Keratinocyte (primary cell): ENCODE measurements at regions not wholly inside any gene's neighbourhood (a gene's known extent, or its start where the extent isn't known, plus 50 kb on each side); places are given as distances from the start of the nearest gene placed in this dataset.

Source experiments
- DNase-seq: peaks from one replicate; pipeline ENCODE4 v3.0.0-alpha.2; 2011; ENCODE audit warnings: low read depth, missing footprints, low spot score
- FAIRE-seq: peaks from 2 replicates; lab custom pipeline; 2011; peaks lifted over from hg19 to GRCh38; lab: Jason Lieb, UNC
- H2AFZ ChIP-seq: 2 replicates; pipeline ENCODE4 v1.6.0; 2012; ENCODE audit warnings: low read length, control low read depth, inconsistent platforms; ENCODE audit not compliant: control insufficient read depth
- H3K27ac ChIP-seq: 2 replicates; pipeline ENCODE4 v1.5.1; 2011; ENCODE audit warnings: low read length; ENCODE audit not compliant: control insufficient read depth, insufficient read depth
- H3K27me3 ChIP-seq: 3 replicates; pipeline ENCODE4 v1.6.0; 2011; ENCODE audit warnings: low read length; ENCODE audit not compliant: control insufficient read depth, insufficient read depth; ENCODE audit errors: extremely low read depth
- H3K36me3 ChIP-seq, 2 experiments: 2 replicates in 1 of 2; 3 replicates in 1 of 2; pipeline ENCODE4 v1.5.1; 2011; ENCODE audit warnings: low read length in 2 of 2, mild to moderate bottlenecking in 1 of 2; ENCODE audit not compliant: control insufficient read depth in 2 of 2, insufficient read depth in 2 of 2; ENCODE audit errors: extremely low read depth in 1 of 2
- H3K4me1 ChIP-seq: 3 replicates; pipeline ENCODE4 v1.5.1; 2011; ENCODE audit warnings: low read length; ENCODE audit not compliant: control insufficient read depth, insufficient read depth; ENCODE audit errors: extremely low read depth
- H3K4me2 ChIP-seq: 3 replicates; pipeline ENCODE4 v1.6.0; 2011; ENCODE audit warnings: low read depth, low read length; ENCODE audit not compliant: control insufficient read depth, insufficient read depth; ENCODE audit errors: extremely low read depth
- H3K4me3 ChIP-seq, 3 experiments: fragments of 200-600 bp in 1 of 3; sonication (generic) in 1 of 3; 2 replicates in 2 of 3; 3 replicates in 1 of 3; pipeline ENCODE4 v1.5.1; 2011 to 2016; ENCODE audit warnings: low read length in 3 of 3, mild to moderate bottlenecking in 3 of 3, control low read depth in 2 of 3, inconsistent platforms in 1 of 3, low read depth in 1 of 3, mixed read lengths in 1 of 3, mixed run types in 1 of 3, moderate library complexity in 1 of 3; ENCODE audit not compliant: control insufficient read depth in 2 of 3, insufficient read depth in 2 of 3; ENCODE audit errors: extremely low read depth in 1 of 3
- H3K79me2 ChIP-seq: 2 replicates; pipeline ENCODE4 v1.6.0; 2012; ENCODE audit warnings: low read length; ENCODE audit not compliant: control insufficient read depth, insufficient read depth
- H3K9ac ChIP-seq: 3 replicates; pipeline ENCODE4 v1.6.0; 2011; ENCODE audit warnings: low read length; ENCODE audit not compliant: control insufficient read depth, insufficient read depth; ENCODE audit errors: extremely low read depth
- H3K9me1 ChIP-seq: 3 replicates; pipeline ENCODE4 v1.6.0; 2011; ENCODE audit warnings: low read length; ENCODE audit not compliant: control insufficient read depth, insufficient read depth; ENCODE audit errors: extremely low read depth
- H3K9me3 ChIP-seq: 2 replicates; pipeline ENCODE4 v1.5.1; 2012; ENCODE audit warnings: low read depth, low read length; ENCODE audit not compliant: control insufficient read depth
- H4K20me1 ChIP-seq: 3 replicates; pipeline ENCODE4 v1.6.0; 2011; ENCODE audit warnings: low read length; ENCODE audit not compliant: control insufficient read depth, insufficient read depth; ENCODE audit errors: extremely low read depth
- CTCF ChIP-seq, 3 experiments: IDR thresholded peaks in 1 of 3; conservative IDR thresholded peaks in 1 of 3; optimal IDR thresholded peaks in 1 of 3; 2 replicates in 2 of 3; 3 replicates in 1 of 3; pipeline versions ENCODE3 to v1.5.1; 2011; ENCODE audit warnings: low read length in 3 of 3, mild to moderate bottlenecking in 3 of 3, moderate library complexity in 2 of 3, control low read depth in 1 of 3, inconsistent platforms in 1 of 3; ENCODE audit not compliant: insufficient read depth in 2 of 3; ENCODE audit errors: extremely low read depth in 1 of 3
- EZH2 ChIP-seq: IDR thresholded peaks from one replicate; pipeline ENCODE4 v1.6.1; 2012; ENCODE audit warnings: inconsistent platforms, mild to moderate bottlenecking, low read length, moderate library complexity
- dilution Hi-C: fragments of 300-500 bp; cut with MboI; formaldehyde crosslinking; loops from one replicate; pipeline ENCODE4 v1.7.0; 2020; ENCODE audit warnings: low sequenced_read_pairs; ENCODE audit not compliant: extremely low pct_ligation_motif_present

GRCh38 chr1:58084266-58084665 is 462.3 kb downstream of the OMA1 start:
- H3K9me3 ChIP-seq = no peaks in the 10 kb centered on the region
- no peaks in the 10 kb centered on the region for H3K79me2 ChIP-seq
- H3K4me1 ChIP-seq = no peaks in the 10 kb centered on the region
- H3K36me3 ChIP-seq = no peaks in the 10 kb centered on the region
- no peak overlapping the region for H3K4me3 ChIP-seq
- H4K20me1 ChIP-seq = no peaks in the 10 kb centered on the region
- no peak overlapping the region for H3K4me2 ChIP-seq
- no peaks in the 10 kb centered on the region for H3K27me3 ChIP-seq
- dilution Hi-C loops = no loop called here
- no peak for DNase-seq
- H3K9ac ChIP-seq = no peak overlapping the region
- no peak for FAIRE-seq
- H3K27ac ChIP-seq = no peak overlapping the region
- no peak overlapping the region for H2AFZ ChIP-seq
- H3K9me1 ChIP-seq = no peaks in the 10 kb centered on the region
- TF ChIP-seq CTCF (optimal IDR thresholded peaks at IDR 0.05 in 1 of 3, IDR thresholded peaks at IDR 0.05 in 1 of 3, conservative IDR thresholded peaks at IDR 0.05 in 1 of 3; ENCODE audit: extremely low read depth in 1 of 3, insufficient read depth in 2 of 3, low read length in 3 of 3) (no peak), EZH2 (no peak)

GRCh38 chr1:58082596-58082995 is 463.9 kb downstream of the OMA1 start:
- no peaks in the 10 kb centered on the region for H4K20me1 ChIP-seq
- no peak overlapping the region for H3K4me3 ChIP-seq
- no peaks in the 10 kb centered on the region for H3K9me1 ChIP-seq
- H3K9ac ChIP-seq = no peak overlapping the region
- FAIRE-seq = no peak
- no peak overlapping the region for H3K27ac ChIP-seq
- H3K27me3 ChIP-seq = peaks cover 2% of the 10 kb centered on the region
- no peaks in the 10 kb centered on the region for H3K9me3 ChIP-seq
- DNase-seq = no peak
- dilution Hi-C loops = no loop called here
- H3K79me2 ChIP-seq = no peaks in the 10 kb centered on the region
- H3K36me3 ChIP-seq = no peaks in the 10 kb centered on the region
- no peaks in the 10 kb centered on the region for H3K4me1 ChIP-seq
- TF ChIP-seq EZH2 (no peak), CTCF (optimal IDR thresholded peaks at IDR 0.05 in 1 of 3, IDR thresholded peaks at IDR 0.05 in 1 of 3, conservative IDR thresholded peaks at IDR 0.05 in 1 of 3; ENCODE audit: extremely low read depth in 1 of 3, insufficient read depth in 2 of 3, low read length in 3 of 3) (no peak)
- no peak overlapping the region for H2AFZ ChIP-seq
- no peak overlapping the region for H3K4me2 ChIP-seq
